Gastroesophageal sphincter (tissue), 3 donors: ENCODE measurements at regions not wholly inside any gene's neighbourhood (a gene's known extent, or its start where the extent isn't known, plus 50 kb on each side); places are given as distances from the start of the nearest gene placed in this dataset.

Experiments
- EP300 ChIP-seq: sonication (generic); formaldehyde crosslinking; IDR thresholded peaks from one replicate; pipeline ENCODE4 v1.6.1; 2017; ENCODE audit warnings: antibody characterized with exemption, mild to moderate bottlenecking
- POLR2A ChIP-seq, 2 donors: fragments of 450-650 bp; IDR thresholded peaks; one replicate each; pipeline ENCODE4 v1.6.1; 2017; ENCODE audit warnings: antibody characterized with exemption in 2 of 2, mild to moderate bottlenecking in 2 of 2, moderate library complexity in 1 of 2
- TF ChIP-seq, protein P1 (sequence below), 4 experiments: fragments of 200-600 bp in 2 of 4; fragments of 450-650 bp in 2 of 4; sonication (generic) in 1 of 4; IDR thresholded peaks; one replicate each; pipeline ENCODE4 v1.5.1; 2017 to 2019; ENCODE audit warnings: antibody characterized with exemption in 4 of 4, mild to moderate bottlenecking in 2 of 4, moderate library complexity in 2 of 4

DNA sequence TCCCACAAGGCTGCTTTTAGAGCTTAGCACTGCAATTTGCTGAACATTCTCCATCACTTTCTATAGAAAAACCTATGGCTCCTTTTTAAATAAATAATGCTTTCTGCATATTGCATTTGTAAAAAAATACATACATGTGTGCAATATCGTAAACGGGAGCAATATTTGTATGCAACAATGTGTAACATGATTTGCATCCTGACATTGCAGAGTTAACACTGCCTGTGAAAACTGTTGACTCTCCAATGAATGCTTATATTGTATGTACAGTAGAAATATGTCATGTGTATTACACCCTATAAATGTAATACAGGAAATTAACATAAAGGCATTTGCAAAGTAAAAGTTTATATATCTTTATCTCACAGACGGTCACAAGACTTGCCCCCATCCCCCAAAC is 135.0 kb upstream of the PIEZO2 start:
- TF ChIP-seq, protein P1, sequence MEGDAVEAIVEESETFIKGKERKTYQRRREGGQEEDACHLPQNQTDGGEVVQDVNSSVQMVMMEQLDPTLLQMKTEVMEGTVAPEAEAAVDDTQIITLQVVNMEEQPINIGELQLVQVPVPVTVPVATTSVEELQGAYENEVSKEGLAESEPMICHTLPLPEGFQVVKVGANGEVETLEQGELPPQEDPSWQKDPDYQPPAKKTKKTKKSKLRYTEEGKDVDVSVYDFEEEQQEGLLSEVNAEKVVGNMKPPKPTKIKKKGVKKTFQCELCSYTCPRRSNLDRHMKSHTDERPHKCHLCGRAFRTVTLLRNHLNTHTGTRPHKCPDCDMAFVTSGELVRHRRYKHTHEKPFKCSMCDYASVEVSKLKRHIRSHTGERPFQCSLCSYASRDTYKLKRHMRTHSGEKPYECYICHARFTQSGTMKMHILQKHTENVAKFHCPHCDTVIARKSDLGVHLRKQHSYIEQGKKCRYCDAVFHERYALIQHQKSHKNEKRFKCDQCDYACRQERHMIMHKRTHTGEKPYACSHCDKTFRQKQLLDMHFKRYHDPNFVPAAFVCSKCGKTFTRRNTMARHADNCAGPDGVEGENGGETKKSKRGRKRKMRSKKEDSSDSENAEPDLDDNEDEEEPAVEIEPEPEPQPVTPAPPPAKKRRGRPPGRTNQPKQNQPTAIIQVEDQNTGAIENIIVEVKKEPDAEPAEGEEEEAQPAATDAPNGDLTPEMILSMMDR (IDR thresholded peaks at IDR 0.05) = no peak
- TF ChIP-seq POLR2A (IDR thresholded peaks at IDR 0.05) (no peak), EP300 (no peak)
